HS-5 (cell line): ENCODE measurements at regions not wholly inside any gene's neighbourhood (a gene's known extent, or its start where the extent isn't known, plus 50 kb on each side); places are given as distances from the start of the nearest gene placed in this dataset.

Experiments used
- DNase-seq: peaks from one replicate; pipeline ENCODE4 v3.0.0-alpha.2; 2012; ENCODE audit warnings: low read depth

GRCh38 chr3:157807280-157807679 lies 298.9 kb downstream of the SHOX2 start:
- no peak for DNase-seq

- no peak for DNase-seq
Observed at GRCh38 chr3:157805538-157805937, 300.7 kb downstream of the SHOX2 start.

- no peak for DNase-seq
Observed at GRCh38 chr3:157794771-157795170, 291.6 kb upstream of the VEPH1 start.

GRCh38 chr3:157793745-157794144 lies 290.5 kb upstream of the VEPH1 start:
- no peak for DNase-seq

GRCh38 chr3:157789162-157789561 lies 285.9 kb upstream of the VEPH1 start:
- no peak for DNase-seq

GRCh38 chr3:157786618-157787017 lies 283.4 kb upstream of the VEPH1 start:
- no peak for DNase-seq

GRCh38 chr3:157786211-157786610 lies 283.0 kb upstream of the VEPH1 start:
- peak; percentile 94 for DNase-seq

GRCh38 chr3:157785102-157785826 lies 282.0 kb upstream of the VEPH1 start:
- DNase-seq, result peak; percentile 87

- DNase-seq, result no peak
Observed at GRCh38 chr3:157782236-157782635, 279.0 kb upstream of the VEPH1 start.

- no peak for DNase-seq
Observed at GRCh38 chr3:157776861-157777260, 273.6 kb upstream of the VEPH1 start.

- DNase-seq, result no peak
Observed at GRCh38 chr3:157775446-157775845, 272.2 kb upstream of the VEPH1 start.

GRCh38 chr3:157769378-157769777 lies 266.2 kb upstream of the VEPH1 start:
- no peak for DNase-seq

GRCh38 chr3:157767607-157768006 lies 264.4 kb upstream of the VEPH1 start:
- DNase-seq, result no peak

- DNase-seq, result no peak
Observed at GRCh38 chr3:157763644-157764043, 260.4 kb upstream of the VEPH1 start.

GRCh38 chr3:157759311-157759710 lies 256.1 kb upstream of the VEPH1 start:
- DNase-seq, result no peak

GRCh38 chr3:157755233-157755632 lies 252.0 kb upstream of the VEPH1 start:
- DNase-seq, result no peak

- DNase-seq, result no peak
Observed at GRCh38 chr3:157754451-157754850, 251.2 kb upstream of the VEPH1 start.

GRCh38 chr3:157753787-157754136 lies 250.5 kb upstream of the VEPH1 start:
- DNase-seq, result no peak

GRCh38 chr3:157752956-157753786 lies 250.0 kb upstream of the VEPH1 start:
- no peak for DNase-seq

- DNase-seq, result no peak
Observed at GRCh38 chr3:157752554-157752953, 249.3 kb upstream of the VEPH1 start.

- no peak for DNase-seq
Observed at GRCh38 chr3:157751386-157751785, 248.2 kb upstream of the VEPH1 start.

- peak; percentile 11 for DNase-seq
Observed at GRCh38 chr3:157746391-157746790, 243.2 kb upstream of the VEPH1 start.

GRCh38 chr3:157741607-157742006 lies 238.4 kb upstream of the VEPH1 start:
- DNase-seq, result no peak

- no peak for DNase-seq
Observed at GRCh38 chr3:157738441-157738840, 235.2 kb upstream of the VEPH1 start.
